Fibroblast of lung (primary cell): ENCODE measurements at regions not wholly inside any gene's neighbourhood (a gene's known extent, or its start where the extent isn't known, plus 50 kb on each side); places are given as distances from the start of the nearest gene placed in this dataset.
"Not testable (repeated sequence)": the region's sequence is repeated elsewhere in the genome, so short reads cannot be mapped to it uniquely, and the experiment has no call there.

Source experiments
- DNase-seq, 2 donors: peaks; one replicate each; pipeline versions ENCODE4 v3.0.0 to v3.0.0-alpha.2; 2010; ENCODE audit warnings: low read depth in 2 of 2
- H2AFZ ChIP-seq: 2 replicates; pipeline ENCODE4 v1.5.1; 2012; ENCODE audit warnings: low read length, control low read depth, inconsistent platforms
- H3K27ac ChIP-seq: 2 replicates; pipeline ENCODE4 v1.5.1; 2011; ENCODE audit warnings: low read length, control low read depth; ENCODE audit not compliant: insufficient read depth
- H3K27me3 ChIP-seq: 2 replicates; pipeline ENCODE4 v1.5.1; 2011; ENCODE audit warnings: mild to moderate bottlenecking, low read length; ENCODE audit not compliant: control insufficient read depth, insufficient read depth
- H3K36me3 ChIP-seq: 2 replicates; pipeline ENCODE4 v1.5.1; 2011; ENCODE audit warnings: low read length; ENCODE audit not compliant: control insufficient read depth, insufficient read depth
- H3K4me1 ChIP-seq: 2 replicates; pipeline ENCODE4 v1.5.1; 2011; ENCODE audit warnings: low read length; ENCODE audit not compliant: control insufficient read depth, insufficient read depth; ENCODE audit errors: extremely low read depth
- H3K4me2 ChIP-seq: 2 replicates; pipeline ENCODE4 v1.5.1; 2011; ENCODE audit warnings: low read length, control low read depth; ENCODE audit not compliant: insufficient read depth; ENCODE audit errors: extremely low read depth
- H3K4me3 ChIP-seq, 4 experiments: fragments of 200-600 bp in 1 of 4; sonication (generic) in 1 of 4; replicated peaks in 1 of 4; 2 replicates each; pipeline ENCODE4 v1.5.1; 2011 to 2016; ENCODE audit warnings: low read length in 4 of 4, low read depth in 3 of 4, mild to moderate bottlenecking in 3 of 4, control low read depth in 2 of 4, inconsistent platforms in 1 of 4, mixed read lengths in 1 of 4; ENCODE audit not compliant: insufficient read depth in 1 of 4; ENCODE audit errors: control extremely low read depth in 1 of 4
- H3K79me2 ChIP-seq: 2 replicates; pipeline ENCODE4 v1.5.1; 2012; ENCODE audit warnings: mild to moderate bottlenecking, low read length, inconsistent platforms; ENCODE audit not compliant: control insufficient read depth, insufficient read depth
- H3K9ac ChIP-seq: 2 replicates; pipeline ENCODE4 v1.5.1; 2011; ENCODE audit warnings: mild to moderate bottlenecking, low read length, control low read depth; ENCODE audit not compliant: insufficient read depth
- H3K9me3 ChIP-seq: 2 replicates; pipeline ENCODE4 v1.5.1; 2012; ENCODE audit warnings: low read depth, low read length; ENCODE audit not compliant: control insufficient read depth, insufficient read depth
- H4K20me1 ChIP-seq: 2 replicates; pipeline ENCODE4 v1.5.1; 2011; ENCODE audit warnings: low read length; ENCODE audit not compliant: control insufficient read depth, insufficient read depth; ENCODE audit errors: extremely low read depth
- EZH2 ChIP-seq: IDR thresholded peaks from 2 replicates; pipeline ENCODE4 v1.5.1; 2012; ENCODE audit warnings: low read length, control low read depth, mild to moderate bottlenecking; ENCODE audit errors: missing control alignments
- TF ChIP-seq, protein P1 (sequence below), 2 donors: IDR thresholded peaks in 1 of 2; conservative IDR thresholded peaks in 1 of 2; 1 replicate in 1 of 2; 2 replicates in 1 of 2; pipeline ENCODE4 v1.5.1; 2011 to 2012; ENCODE audit warnings: low read length in 2 of 2, control low read depth in 1 of 2, inconsistent platforms in 1 of 2, low read depth in 1 of 2, mild to moderate bottlenecking in 1 of 2

DNA sequence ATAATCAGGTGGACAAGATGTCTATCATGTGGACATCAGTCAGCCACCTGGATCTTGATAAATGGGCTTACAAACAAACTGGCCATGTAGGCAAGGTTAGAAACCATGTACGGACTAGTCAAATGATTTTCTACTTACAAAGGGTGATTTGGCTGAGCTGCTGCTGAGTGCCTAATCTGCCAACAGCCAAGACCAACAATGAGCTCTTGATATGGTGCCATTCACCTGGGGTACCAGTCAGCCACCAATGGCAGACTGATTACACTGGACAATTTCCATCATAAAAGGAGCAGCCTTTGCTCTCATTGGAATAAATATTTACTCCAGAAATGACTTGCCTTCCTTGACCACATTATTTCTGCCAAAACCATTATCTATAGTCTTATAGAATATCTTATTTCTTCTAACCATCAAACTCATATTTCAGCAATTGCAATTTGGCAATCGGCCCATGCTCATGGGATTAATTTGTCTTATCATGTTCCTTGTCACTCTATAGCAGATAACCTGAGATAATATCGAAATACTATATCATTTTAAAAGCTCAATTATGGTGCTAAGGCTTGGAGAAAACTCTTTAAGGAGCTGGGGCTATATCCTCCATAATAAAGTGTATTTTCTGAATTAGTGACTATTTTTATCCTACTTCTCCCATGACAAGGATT is 135.1 kb downstream of the SLC25A46 start:
- Histone ChIP-seq H3K4me1 (no peaks in the 10 kb centered on the region), H4K20me1 (no peaks in the 10 kb centered on the region), H3K27me3 (no peaks in the 10 kb centered on the region), H3K79me2 (no peaks in the 10 kb centered on the region), H3K36me3 (no peaks in the 10 kb centered on the region), H3K4me3 (no peak overlapping the region), H2AFZ (no peak overlapping the region), H3K27ac (no peak overlapping the region), H3K4me2 (no peak overlapping the region), H3K9me3 (no peaks in the 10 kb centered on the region), H3K9ac (no peak overlapping the region)
- DNase-seq: no peak
- TF ChIP-seq, protein P1, sequence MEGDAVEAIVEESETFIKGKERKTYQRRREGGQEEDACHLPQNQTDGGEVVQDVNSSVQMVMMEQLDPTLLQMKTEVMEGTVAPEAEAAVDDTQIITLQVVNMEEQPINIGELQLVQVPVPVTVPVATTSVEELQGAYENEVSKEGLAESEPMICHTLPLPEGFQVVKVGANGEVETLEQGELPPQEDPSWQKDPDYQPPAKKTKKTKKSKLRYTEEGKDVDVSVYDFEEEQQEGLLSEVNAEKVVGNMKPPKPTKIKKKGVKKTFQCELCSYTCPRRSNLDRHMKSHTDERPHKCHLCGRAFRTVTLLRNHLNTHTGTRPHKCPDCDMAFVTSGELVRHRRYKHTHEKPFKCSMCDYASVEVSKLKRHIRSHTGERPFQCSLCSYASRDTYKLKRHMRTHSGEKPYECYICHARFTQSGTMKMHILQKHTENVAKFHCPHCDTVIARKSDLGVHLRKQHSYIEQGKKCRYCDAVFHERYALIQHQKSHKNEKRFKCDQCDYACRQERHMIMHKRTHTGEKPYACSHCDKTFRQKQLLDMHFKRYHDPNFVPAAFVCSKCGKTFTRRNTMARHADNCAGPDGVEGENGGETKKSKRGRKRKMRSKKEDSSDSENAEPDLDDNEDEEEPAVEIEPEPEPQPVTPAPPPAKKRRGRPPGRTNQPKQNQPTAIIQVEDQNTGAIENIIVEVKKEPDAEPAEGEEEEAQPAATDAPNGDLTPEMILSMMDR (conservative IDR thresholded peaks at IDR 0.05 in 1 of 2, IDR thresholded peaks at IDR 0.05 in 1 of 2; ENCODE audit: low read depth in 1 of 2, low read length in 2 of 2): no peak
- TF ChIP-seq EZH2: no peak

DNA sequence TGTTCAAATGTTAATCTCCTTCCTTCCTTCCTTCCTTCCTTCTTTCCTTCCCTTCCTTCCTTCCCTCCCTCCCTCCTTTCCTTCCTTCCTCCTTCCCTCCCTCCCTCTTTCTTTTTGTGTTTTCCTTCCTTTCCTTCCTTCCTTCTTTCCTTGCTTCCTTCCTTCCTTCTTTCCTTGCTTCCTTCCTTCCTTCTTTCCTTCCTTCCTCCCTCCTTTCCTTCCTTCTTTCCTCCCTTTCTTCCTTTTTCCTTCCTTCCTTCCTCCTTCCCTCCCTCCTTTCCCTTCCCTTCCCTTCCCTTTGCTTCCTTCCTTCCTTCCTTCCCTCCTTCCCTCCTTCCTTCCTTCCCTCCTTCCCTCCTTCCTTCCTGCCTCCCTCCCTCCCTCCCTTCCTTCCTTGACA is 136.3 kb downstream of the SLC25A46 start:
- not testable (repeated sequence) for H3K27ac ChIP-seq, H3K9me3 ChIP-seq, DNase-seq, H2AFZ ChIP-seq, H3K79me2 ChIP-seq, H3K9ac ChIP-seq, H3K4me1 ChIP-seq, H3K27me3 ChIP-seq, H3K4me3 ChIP-seq, H3K36me3 ChIP-seq, H3K4me2 ChIP-seq, H4K20me1 ChIP-seq

DNA sequence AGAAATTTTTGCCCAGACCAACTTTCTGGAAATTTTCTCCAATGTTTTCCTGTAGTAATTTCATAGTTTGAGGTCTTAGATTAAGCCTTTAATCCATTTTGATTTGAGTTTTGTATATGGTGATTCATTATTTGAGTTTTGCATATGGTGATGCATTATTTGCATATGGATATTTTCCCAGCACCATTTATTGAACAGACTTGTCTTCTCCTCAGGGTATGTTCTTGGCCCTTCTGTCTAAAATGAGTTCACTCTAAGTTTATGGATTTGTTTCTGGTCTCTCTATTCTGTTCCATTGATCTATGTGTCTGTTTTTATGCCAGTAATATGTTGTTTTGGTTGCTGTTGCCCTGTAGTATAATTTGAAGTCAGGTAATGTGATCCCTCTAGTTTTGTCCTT is 139.3 kb downstream of the SLC25A46 start:
- no peaks in the 10 kb centered on the region for H4K20me1 ChIP-seq
- H2AFZ ChIP-seq: no peak overlapping the region
- H3K9ac ChIP-seq: peak overlapping the region; percentile 10
- DNase-seq: no peak
- no peaks in the 10 kb centered on the region for H3K79me2 ChIP-seq
- TF ChIP-seq, protein P1 (conservative IDR thresholded peaks at IDR 0.05 in 1 of 2, IDR thresholded peaks at IDR 0.05 in 1 of 2; ENCODE audit: low read depth in 1 of 2, low read length in 2 of 2): no peak
- TF ChIP-seq EZH2: no peak
- H3K27ac ChIP-seq: no peak overlapping the region
- no peaks in the 10 kb centered on the region for H3K36me3 ChIP-seq
- H3K27me3 ChIP-seq: no peaks in the 10 kb centered on the region
- no peak overlapping the region for H3K4me2 ChIP-seq
- H3K9me3 ChIP-seq: no peaks in the 10 kb centered on the region
- peaks cover 2% of the 10 kb centered on the region for H3K4me1 ChIP-seq
- no peak overlapping the region for H3K4me3 ChIP-seq
